ENCODE measurements at regions not wholly inside any gene's neighbourhood (a gene's known extent, or its start where the extent isn't known, plus 50 kb on each side); places are given as distances from the start of the nearest gene placed in this dataset.

- DNase-seq (ENCODE audit: low spot score) (no peak), ATAC-seq (no peak)
- peaks cover 8% of the 10 kb centered on the region; the same call in 2 of the 3 replicates for H3K9me3 Mint-ChIP-seq
- no peak overlapping the region for H3K27ac ChIP-seq (ENCODE audit: low read depth)
- no peaks in the 10 kb centered on the region for H3K36me3 ChIP-seq (ENCODE audit: insufficient read depth)
- H3K27me3 Mint-ChIP-seq (ENCODE audit: insufficient read depth, low read depth, poor library complexity): no peaks in the 10 kb centered on the region
- H3K4me2 ChIP-seq: no peak overlapping the region
- H3K27me3 ChIP-seq (ENCODE audit: insufficient read depth): no peaks in the 10 kb centered on the region
- H3K36me3 Mint-ChIP-seq (ENCODE audit: low read depth): no peaks in the 10 kb centered on the region; the same call in 2 of the 3 replicates
- H3K27ac Mint-ChIP-seq: no peak overlapping the region
- no peaks in the 10 kb centered on the region for H3K9me2 ChIP-seq (ENCODE audit: insufficient read depth)
- no peaks in the 10 kb centered on the region for H3K4me1 ChIP-seq (ENCODE audit: insufficient read depth)
- no peaks in the 10 kb centered on the region for H3K79me2 ChIP-seq (replicated peaks; ENCODE audit: insufficient read depth)
- no peaks in the 10 kb centered on the region for H4K20me1 ChIP-seq (replicated peaks; ENCODE audit: insufficient read depth)
- no peaks in the 10 kb centered on the region for H3F3A ChIP-seq (replicated peaks; ENCODE audit: low read depth)
- peak overlapping the region; percentile 38; the same call in 1 of the 2 replicates for H2AFZ ChIP-seq
- TF ChIP-seq ZNF462 (CRISPR knock-in tag; IDR thresholded peaks at IDR 0.05) (no peak), EZH2phosphoT487 (IDR thresholded peaks at IDR 0.05; ENCODE audit: unreplicated experiment) (no peak), CTCF (conservative IDR thresholded peaks at IDR 0.05; ENCODE audit: low read depth in 2 of 2) (no peak), ZNF331 (CRISPR knock-in tag; IDR thresholded peaks at IDR 0.05; ENCODE audit: low read depth) (no peak), REST (IDR thresholded peaks at IDR 0.05; ENCODE audit: unreplicated experiment) (no peak), CREB1 (CRISPR knock-in tag; IDR thresholded peaks at IDR 0.05; ENCODE audit: low read depth) (no peak)
- H3K4me3 Mint-ChIP-seq: no peak overlapping the region
- no peak overlapping the region for H3K4me3 ChIP-seq
- peaks cover 2% of the 10 kb centered on the region; the same call in 2 of the 3 replicates for H3K4me1 Mint-ChIP-seq
These were observed 480.3 kb upstream of the ADAMTS16 start for GRCh38 chr5:4659851-4660250.

Measured in GM23338 (cell line).